ENCODE measurements at regions not wholly inside any gene's neighbourhood (a gene's known extent, or its start where the extent isn't known, plus 50 kb on each side); places are given as distances from the start of the nearest gene placed in this dataset.

GRCh38 chr14:80446356-80446755 lies 235.1 kb upstream of the DIO2 start:
- no peak for DNase-seq (ENCODE audit: low read depth)

GRCh38 chr14:80445605-80446004 lies 234.3 kb upstream of the DIO2 start:
- DNase-seq (ENCODE audit: low read depth) = no peak

- no peak for DNase-seq (ENCODE audit: low read depth)
Measured at GRCh38 chr14:80434574-80435321, 223.4 kb upstream of the DIO2 start.

GRCh38 chr14:80433811-80434210 lies 222.5 kb upstream of the DIO2 start:
- DNase-seq (ENCODE audit: low read depth) = no peak

GRCh38 chr14:80428671-80429070 lies 217.4 kb upstream of the DIO2 start:
- no peak for DNase-seq (ENCODE audit: low read depth)

- no peak for DNase-seq (ENCODE audit: low read depth)
Measured at GRCh38 chr14:80428171-80428570, 216.9 kb upstream of the DIO2 start.

GRCh38 chr14:80427101-80427500 lies 215.8 kb upstream of the DIO2 start:
- DNase-seq (ENCODE audit: low read depth) = no peak

- no peak for DNase-seq (ENCODE audit: low read depth)
Measured at GRCh38 chr14:80426683-80427082, 215.4 kb upstream of the DIO2 start.

GRCh38 chr14:80425686-80426085 lies 214.4 kb upstream of the DIO2 start:
- peak; percentile 97 for DNase-seq (ENCODE audit: low read depth)

- DNase-seq (ENCODE audit: low read depth) = no peak
Measured at GRCh38 chr14:80419769-80420168, 208.5 kb upstream of the DIO2 start.

- DNase-seq (ENCODE audit: low read depth) = no peak
Measured at GRCh38 chr14:80419345-80419744, 208.0 kb upstream of the DIO2 start.

- DNase-seq (ENCODE audit: low read depth) = no peak
Measured at GRCh38 chr14:80415636-80416035, 204.3 kb upstream of the DIO2 start.

GRCh38 chr14:80414080-80414479 lies 202.8 kb upstream of the DIO2 start:
- DNase-seq (ENCODE audit: low read depth) = no peak

- DNase-seq (ENCODE audit: low read depth) = no peak
Measured at GRCh38 chr14:80404413-80404812, 193.1 kb upstream of the DIO2 start.

GRCh38 chr14:80403036-80403435 lies 191.7 kb upstream of the DIO2 start:
- DNase-seq (ENCODE audit: low read depth) = no peak

- no peak for DNase-seq (ENCODE audit: low read depth)
Measured at GRCh38 chr14:80395031-80395430, 183.7 kb upstream of the DIO2 start.

- no peak for DNase-seq (ENCODE audit: low read depth)
Measured at GRCh38 chr14:80393766-80394165, 182.5 kb upstream of the DIO2 start.

- DNase-seq (ENCODE audit: low read depth) = no peak
Measured at GRCh38 chr14:80390906-80391305, 179.6 kb upstream of the DIO2 start.

GRCh38 chr14:80388980-80389711 lies 177.8 kb upstream of the DIO2 start:
- peak; percentile 80 for DNase-seq (ENCODE audit: low read depth)

- DNase-seq (ENCODE audit: low read depth) = no peak
Measured at GRCh38 chr14:80387563-80387981, 176.3 kb upstream of the DIO2 start.

- DNase-seq (ENCODE audit: low read depth) = no peak
Measured at GRCh38 chr14:80385336-80385735, 174.0 kb upstream of the DIO2 start.

GRCh38 chr14:80383223-80383622 lies 171.9 kb upstream of the DIO2 start:
- DNase-seq (ENCODE audit: low read depth) = no peak

- DNase-seq (ENCODE audit: low read depth) = no peak
Measured at GRCh38 chr14:80381807-80382363, 170.6 kb upstream of the DIO2 start.
